H1 (cell line): ENCODE measurements at regions not wholly inside any gene's neighbourhood (a gene's known extent, or its start where the extent isn't known, plus 50 kb on each side); places are given as distances from the start of the nearest gene placed in this dataset.

Experiments
- CTCF ChIA-PET: fragments of 300-600 bp; sonication (Branson Sonifier 250); formaldehyde crosslinking; loops from one replicate; lab custom pipeline; 2021; ENCODE audit not compliant: partially characterized antibody; lab: Charles Lee
- POLR2A ChIA-PET: fragments of 300-600 bp; sonication (Branson Sonifier 250); formaldehyde crosslinking; loops from one replicate; lab custom pipeline; 2021; ENCODE audit warnings: inconsistent platforms; ENCODE audit not compliant: partially characterized antibody; lab: Charles Lee
- DNase-seq, 2 experiments: peaks; one replicate each; pipeline versions ENCODE4 v3.0.0 to v3.0.0-alpha.2; 2010 to 2022; ENCODE audit warnings: low spot score in 2 of 2, low read depth in 1 of 2, mixed read lengths in 1 of 2
- FAIRE-seq: peaks from 2 replicates; lab custom pipeline; 2011; peaks lifted over from hg19 to GRCh38; lab: Jason Lieb, UNC
- H2AFZ ChIP-seq: 2 replicates; pipeline ENCODE4 v1.8.1; 2012; ENCODE audit warnings: low read length, inconsistent platforms
- H2AK5ac ChIP-seq: 2 replicates; pipeline ENCODE4 v1.6.1; 2013; ENCODE audit warnings: low read depth, low read length
- H2BK120ac ChIP-seq: replicated peaks from 2 replicates; pipeline ENCODE3; 2013; ENCODE audit warnings: low read depth, low read length, inconsistent platforms
- H2BK12ac ChIP-seq: 2 replicates; pipeline ENCODE4 v1.6.1; 2013; ENCODE audit warnings: low read depth, low read length
- H2BK15ac ChIP-seq: 2 replicates; pipeline ENCODE4 v1.6.1; 2013; ENCODE audit warnings: low read length
- H2BK20ac ChIP-seq: 2 replicates; pipeline ENCODE4 v1.6.1; 2013; ENCODE audit warnings: low read length
- H2BK5ac ChIP-seq: 2 replicates; pipeline ENCODE4 v1.6.1; 2013; ENCODE audit warnings: low read depth, low read length
- H3K14ac ChIP-seq: 2 replicates; pipeline ENCODE4 v1.6.1; 2013; ENCODE audit warnings: inconsistent platforms; ENCODE audit not compliant: insufficient read length
- H3K18ac ChIP-seq: 2 replicates; pipeline ENCODE4 v1.6.1; 2013; ENCODE audit warnings: low read length; ENCODE audit errors: extremely low read depth
- H3K23ac ChIP-seq: 2 replicates; pipeline ENCODE4 v1.6.1; 2013; ENCODE audit warnings: inconsistent platforms; ENCODE audit not compliant: insufficient read length
- H3K23me2 ChIP-seq: 2 replicates; pipeline ENCODE4 v1.6.1; 2013; ENCODE audit warnings: low read depth, low read length
- H3K27ac ChIP-seq: 2 replicates; pipeline ENCODE4 v1.6.1; 2011; ENCODE audit warnings: low read depth, low read length, inconsistent platforms
- H3K27me3 ChIP-seq, 4 experiments: replicated peaks in 1 of 4; 1 replicate in 1 of 4; 2 replicates in 3 of 4; pipeline versions ENCODE4 v1.6.1 to v1.8.1; 2011 to 2013; ENCODE audit warnings: low read length in 3 of 4, mild to moderate bottlenecking in 3 of 4, inconsistent platforms in 2 of 4, mixed read lengths in 2 of 4, moderate library complexity in 1 of 4; ENCODE audit not compliant: control insufficient read depth in 3 of 4, insufficient read depth in 3 of 4; ENCODE audit errors: extremely low read depth in 1 of 4
- H3K36me3 ChIP-seq, 4 experiments: 2 replicates each; pipeline versions ENCODE4 v1.6.1 to v1.8.1; 2011 to 2013; ENCODE audit warnings: mild to moderate bottlenecking in 4 of 4, low read length in 3 of 4, moderate library complexity in 2 of 4, control low read depth in 1 of 4, inconsistent platforms in 1 of 4; ENCODE audit not compliant: insufficient read depth in 4 of 4, control insufficient read depth in 2 of 4
- H3K4ac ChIP-seq: replicated peaks from 2 replicates; pipeline ENCODE3; 2013; ENCODE audit warnings: low read length, low read depth, mixed read lengths, inconsistent platforms; ENCODE audit not compliant: insufficient read length
- H3K4me1 ChIP-seq, 4 experiments: replicated peaks in 1 of 4; 1 replicate in 1 of 4; 2 replicates in 3 of 4; pipeline versions ENCODE4 v1.6.1 to v1.8.1; 2011 to 2013; ENCODE audit warnings: low read length in 3 of 4, inconsistent platforms in 2 of 4, mixed read lengths in 1 of 4; ENCODE audit not compliant: insufficient read depth in 4 of 4, control insufficient read depth in 3 of 4
- H3K4me2 ChIP-seq, 2 experiments: 2 replicates each; pipeline versions ENCODE4 v1.6.1 to v1.8.1; 2011 to 2013; ENCODE audit warnings: low read depth in 2 of 2, low read length in 2 of 2, control low read depth in 1 of 2, inconsistent platforms in 1 of 2, mild to moderate bottlenecking in 1 of 2; ENCODE audit not compliant: insufficient read depth in 1 of 2
- H3K4me3 ChIP-seq, 4 experiments: fragments of 200-600, 300-600 bp in 1 of 4; sonication (generic), shearing (Covaris generic), sonication (Bioruptor Twin) in 1 of 4; 2 replicates each; pipeline versions ENCODE4 v1.5.1 to v1.8.1; 2011 to 2016; ENCODE audit warnings: low read length in 4 of 4, low read depth in 3 of 4, control low read depth in 2 of 4, inconsistent platforms in 2 of 4, mild to moderate bottlenecking in 2 of 4, mixed read lengths in 1 of 4, moderate library complexity in 1 of 4; ENCODE audit not compliant: insufficient read depth in 2 of 4; ENCODE audit errors: extremely low read depth in 1 of 4
- H3K56ac ChIP-seq: replicated peaks from 2 replicates; pipeline ENCODE3; 2013; ENCODE audit warnings: low read depth, mild to moderate bottlenecking, mixed read lengths, low read length, inconsistent platforms; ENCODE audit not compliant: insufficient read length
- H3K79me1 ChIP-seq: 2 replicates; pipeline ENCODE4 v1.6.1; 2013; ENCODE audit warnings: low read depth, low read length, control low read depth
- H3K79me2 ChIP-seq, 2 experiments: 2 replicates each; pipeline versions ENCODE4 v1.6.1 to v1.8.1; 2012 to 2013; ENCODE audit warnings: low read length in 2 of 2, mild to moderate bottlenecking in 2 of 2, inconsistent platforms in 1 of 2; ENCODE audit not compliant: insufficient read depth in 2 of 2, control insufficient read depth in 1 of 2
- H3K9ac ChIP-seq, 4 experiments: replicated peaks in 1 of 4; 1 replicate in 1 of 4; 2 replicates in 3 of 4; pipeline versions ENCODE4 v1.6.1 to v1.8.1; 2011 to 2013; ENCODE audit warnings: low read depth in 3 of 4, low read length in 3 of 4, control low read depth in 2 of 4, mild to moderate bottlenecking in 2 of 4, moderate library complexity in 2 of 4, inconsistent platforms in 1 of 4; ENCODE audit errors: extremely low read depth in 1 of 4
- H3K9me3 ChIP-seq, 2 experiments: 2 replicates each; pipeline versions ENCODE4 v1.6.1 to v1.8.1; 2012 to 2013; ENCODE audit warnings: mild to moderate bottlenecking in 2 of 2, moderate library complexity in 2 of 2, control low read depth in 1 of 2, inconsistent platforms in 1 of 2, low read depth in 1 of 2, low read length in 1 of 2, mixed read lengths in 1 of 2; ENCODE audit not compliant: insufficient read depth in 2 of 2
- H4K20me1 ChIP-seq, 2 experiments: replicated peaks in 1 of 2; 2 replicates each; pipeline versions ENCODE3 to v1.8.1; 2011 to 2013; ENCODE audit warnings: inconsistent platforms in 2 of 2, low read length in 2 of 2, mild to moderate bottlenecking in 1 of 2; ENCODE audit not compliant: insufficient read depth in 2 of 2, control insufficient read depth in 1 of 2
- H4K5ac ChIP-seq: 2 replicates; pipeline ENCODE4 v1.6.1; 2013; ENCODE audit warnings: low read length, low read depth, mixed read lengths, inconsistent platforms; ENCODE audit not compliant: insufficient read length
- H4K8ac ChIP-seq: 2 replicates; pipeline ENCODE4 v1.8.0; 2013; ENCODE audit warnings: mild to moderate bottlenecking, moderate library complexity, low read length, inconsistent platforms; ENCODE audit not compliant: insufficient read depth; ENCODE audit errors: extremely low read depth
- H4K91ac ChIP-seq: replicated peaks from 2 replicates; pipeline ENCODE3; 2013; ENCODE audit warnings: low read length, mixed read lengths, inconsistent platforms; ENCODE audit not compliant: insufficient read length
- CHD2 ChIP-seq: IDR thresholded peaks from 2 replicates; pipeline ENCODE4 v1.6.1; 2012; ENCODE audit warnings: low read length, improper control_type of control experiment
- EGR1 ChIP-seq: IDR thresholded peaks from 2 replicates; pipeline ENCODE4 v1.6.1; 2011; ENCODE audit warnings: low read depth, low read length, borderline replicate concordance
- JUN ChIP-seq: IDR thresholded peaks from 2 replicates; pipeline ENCODE4 v1.6.1; 2011; ENCODE audit warnings: low read depth, mild to moderate bottlenecking, improper control_type of control experiment, low read length
- KDM5A ChIP-seq: fragments of 200-600 bp; IDR thresholded peaks from 2 replicates; pipeline ENCODE4 v1.7.1; 2012; ENCODE audit warnings: mild to moderate bottlenecking, low read length, inconsistent platforms, mixed read lengths
- MAX ChIP-seq: IDR thresholded peaks from 2 replicates; pipeline ENCODE4 v1.6.1; 2012; ENCODE audit warnings: inconsistent platforms
- PHF8 ChIP-seq: fragments of 200-600 bp; sonication (generic); conservative IDR thresholded peaks from 2 replicates; pipeline ENCODE4 v1.7.1; 2012; ENCODE audit warnings: low read depth, mild to moderate bottlenecking, inconsistent platforms, low read length, moderate library complexity
- POLR2A ChIP-seq, 2 experiments: IDR thresholded peaks; 1 replicate in 1 of 2; 2 replicates in 1 of 2; pipeline ENCODE4 v1.6.1; 2011; ENCODE audit warnings: low read depth in 2 of 2, low read length in 2 of 2, mild to moderate bottlenecking in 2 of 2; ENCODE audit errors: control extremely low read depth in 1 of 2
- POLR2AphosphoS5 ChIP-seq: IDR thresholded peaks from 2 replicates; pipeline ENCODE4 v1.6.1; 2011; ENCODE audit warnings: low read depth, low read length
- RBBP5 ChIP-seq: IDR thresholded peaks from 2 replicates; pipeline ENCODE4 v1.7.1; 2012; ENCODE audit warnings: low read depth, mild to moderate bottlenecking, inconsistent platforms, low read length, moderate library complexity, borderline replicate concordance
- RXRA ChIP-seq: IDR thresholded peaks from 2 replicates; pipeline ENCODE4 v1.6.1; 2011; ENCODE audit warnings: low read depth, mild to moderate bottlenecking, low read length, moderate library complexity; ENCODE audit not compliant: insufficient read depth
- SAP30 ChIP-seq: fragments of 300-600 bp; sonication (generic); IDR thresholded peaks from 2 replicates; pipeline ENCODE4 v1.7.1; 2012; ENCODE audit warnings: low read length, moderate library complexity, mild to moderate bottlenecking, inconsistent platforms; ENCODE audit not compliant: insufficient read depth, insufficient replicate concordance
- SIRT6 ChIP-seq: IDR thresholded peaks from one replicate; pipeline ENCODE4 v1.7.1; 2012; ENCODE audit warnings: low read length, inconsistent platforms
- SIX5 ChIP-seq: IDR thresholded peaks from 2 replicates; pipeline ENCODE4 v1.6.1; 2011; ENCODE audit warnings: mild to moderate bottlenecking, low read depth, low read length
- ZNF274 ChIP-seq: IDR thresholded peaks from 2 replicates; pipeline ENCODE4 v1.7.0; 2012; ENCODE audit warnings: low read length, borderline replicate concordance; ENCODE audit errors: extremely low read depth
- WGBS, 2 experiments: shearing (Covaris generic) in 1 of 2; methylation state at CpG; one replicate each; pipeline versions ENCODE4 v1.1.6 to v1.1.7; 2013 to 2015; ENCODE audit warnings: low lambda C conversion rate in 2 of 2, mixed read lengths in 2 of 2, inconsistent platforms in 1 of 2, low coverage in 1 of 2, missing lambda C conversion rate in 1 of 2; ENCODE audit not compliant: insufficient replicate concordance in 2 of 2, insufficient coverage in 1 of 2, insufficient read length in 1 of 2; ENCODE audit errors: extremely low coverage in 1 of 2, missing lambda C conversion rate in 1 of 2; 5-methylcytosine and 5-hydroxymethylcytosine counted together
- TF ChIP-seq, protein P1 (sequence below): IDR thresholded peaks from 2 replicates; pipeline ENCODE4 v1.6.1; 2011; ENCODE audit warnings: low read depth, mild to moderate bottlenecking, low read length; ENCODE audit not compliant: insufficient read depth

DNA sequence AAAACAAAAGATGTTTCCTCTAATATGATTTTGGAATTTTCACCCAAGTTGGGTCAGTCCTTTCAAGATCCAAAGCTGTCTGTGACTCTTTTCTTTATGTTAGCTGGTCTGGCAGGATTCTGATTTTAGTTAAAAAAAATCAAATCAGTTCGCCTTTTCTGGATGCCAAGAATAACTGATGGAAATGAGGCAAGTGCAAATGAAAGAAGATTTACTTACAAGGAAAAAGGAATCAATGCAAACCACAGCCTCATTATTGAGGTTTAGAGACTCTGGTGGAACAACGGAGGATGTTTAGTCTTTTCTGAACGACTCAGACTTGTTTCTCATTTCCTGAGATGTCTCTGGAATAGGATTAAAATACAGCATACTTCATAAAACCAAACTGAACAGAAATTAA lies 117.0 kb upstream of the DYRK2 start:
- H3K9me3 ChIP-seq, result no peaks in the 10 kb centered on the region
- no peak overlapping the region for H3K4me3 ChIP-seq
- H2AFZ ChIP-seq, result no peak overlapping the region
- CTCF ChIA-PET, result no interaction called here
- no peak for FAIRE-seq
- H3K4ac ChIP-seq, result no peak overlapping the region
- H3K4me1 ChIP-seq, result peaks cover 0 to 15% (median 14%) of the 10 kb centered on the region in 4 experiments; a peak in 4 of 7 replicates
- H3K9ac ChIP-seq, result no peak overlapping the region
- H3K27ac ChIP-seq, result no peak overlapping the region
- no peak overlapping the region for H4K5ac ChIP-seq
- H3K79me2 ChIP-seq, result no peaks in the 10 kb centered on the region
- no peaks in the 10 kb centered on the region for H3K27me3 ChIP-seq
- no peaks in the 10 kb centered on the region for H3K79me1 ChIP-seq
- H3K56ac ChIP-seq, result no peak overlapping the region
- no peaks in the 10 kb centered on the region for H4K20me1 ChIP-seq
- H2BK20ac ChIP-seq, result no peak overlapping the region
- no peak overlapping the region for H2BK5ac ChIP-seq
- H3K18ac ChIP-seq, result no peak overlapping the region
- no peak overlapping the region for H3K14ac ChIP-seq
- no peak for DNase-seq
- H3K4me2 ChIP-seq, result no peak overlapping the region
- 77% methylated on average over 3 of the region's 3 CpGs; no CpG with 5 or more reads in 1 of the 2 experiments for WGBS, 2 experiments
- H3K36me3 ChIP-seq, result no peaks in the 10 kb centered on the region
- H4K8ac ChIP-seq, result no peak overlapping the region
- no peak overlapping the region for H2BK120ac ChIP-seq
- no peak overlapping the region for H2BK15ac ChIP-seq
- no peak overlapping the region for H4K91ac ChIP-seq
- H3K23me2 ChIP-seq, result no peaks in the 10 kb centered on the region
- H3K23ac ChIP-seq, result no peak overlapping the region
- POLR2A ChIA-PET, result interaction anchor here (1.3 kb wide), 1 partner anchor 12 kb away, joined by 4 read pairs; no protein-coding TSS in a partner anchor
- H2BK12ac ChIP-seq, result 0 out of 2 replicates have a peak overlapping the region, but pooled peaks have one; percentile 46
- no peak overlapping the region for H2AK5ac ChIP-seq
- TF ChIP-seq POLR2AphosphoS5 (no peak), JUN (no peak), SAP30 (no peak), POLR2A (IDR thresholded peaks at IDR 0.05; ENCODE audit: control extremely low read depth in 1 of 2, low read depth in 2 of 2, low read length in 2 of 2) (no peak), RXRA (no peak), SIX5 (no peak), PHF8 (no peak), SIRT6 (no peak), CHD2 (no peak), ZNF274 (no peak), RBBP5 (no peak), KDM5A (no peak), EGR1 (no peak), MAX (no peak)
- TF ChIP-seq, protein P1, sequence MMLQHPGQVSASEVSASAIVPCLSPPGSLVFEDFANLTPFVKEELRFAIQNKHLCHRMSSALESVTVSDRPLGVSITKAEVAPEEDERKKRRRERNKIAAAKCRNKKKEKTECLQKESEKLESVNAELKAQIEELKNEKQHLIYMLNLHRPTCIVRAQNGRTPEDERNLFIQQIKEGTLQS, result no peak
